GM12891 (cell line): ENCODE measurements at regions not wholly inside any gene's neighbourhood (a gene's known extent, or its start where the extent isn't known, plus 50 kb on each side); places are given as distances from the start of the nearest gene placed in this dataset.

Source experiments
- DNase-seq: peaks from one replicate; pipeline ENCODE4 v3.0.0; 2011; ENCODE audit warnings: low spot score; ENCODE audit not compliant: insufficient read length
- FAIRE-seq: peaks from 2 replicates; lab custom pipeline; 2011; peaks lifted over from hg19 to GRCh38; lab: Jason Lieb, UNC
- PAX5 ChIP-seq: IDR thresholded peaks from 2 replicates; pipeline ENCODE4 v1.6.1; 2011; ENCODE audit warnings: low read length, moderate library complexity, mild to moderate bottlenecking; ENCODE audit not compliant: insufficient read depth, severe bottlenecking
- POLR2A ChIP-seq: IDR thresholded peaks from 2 replicates; pipeline ENCODE4 v1.6.1; 2011; ENCODE audit warnings: low read depth, low read length, control low read depth
- POLR2AphosphoS5 ChIP-seq: IDR thresholded peaks from 2 replicates; pipeline ENCODE4 v1.6.1; 2011; ENCODE audit warnings: low read depth, low read length, control low read depth
- POU2F2 ChIP-seq: IDR thresholded peaks from 2 replicates; pipeline ENCODE4 v1.6.1; 2011; ENCODE audit warnings: low read depth, mild to moderate bottlenecking, control low read depth, low read length, moderate library complexity
- SPI1 ChIP-seq: IDR thresholded peaks from 2 replicates; pipeline ENCODE4 v1.6.1; 2011; ENCODE audit warnings: low read depth, low read length, control low read depth
- TAF1 ChIP-seq: IDR thresholded peaks from 2 replicates; pipeline ENCODE4 v1.6.1; 2011; ENCODE audit warnings: low read depth, low read length, control low read depth

DNA sequence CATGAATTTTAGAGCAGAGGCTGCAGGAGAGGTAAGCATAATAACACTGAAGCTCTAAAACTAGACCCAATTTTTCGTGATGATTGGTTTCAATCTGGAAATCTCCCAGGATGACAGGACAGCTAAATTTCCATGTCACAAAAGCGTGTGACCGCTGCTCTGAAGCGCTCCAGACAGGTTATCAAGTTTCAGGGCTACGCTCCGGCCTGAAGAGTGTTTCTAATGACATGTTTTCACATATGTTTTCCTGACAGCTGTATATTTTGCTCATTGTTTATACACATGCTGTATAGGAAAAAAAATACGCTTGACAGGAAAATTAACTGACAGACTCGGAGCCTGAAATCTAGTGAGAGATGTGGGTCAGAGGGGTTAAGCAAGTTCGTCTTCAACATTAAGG, 219.8 kb upstream of the BMPER start:
- no peak for TF ChIP-seq POU2F2
- no peak for TF ChIP-seq SPI1
- no peak for TF ChIP-seq PAX5
- TF ChIP-seq POLR2A = no peak
- no peak for TF ChIP-seq POLR2AphosphoS5
- TF ChIP-seq TAF1 = no peak
- DNase-seq = no peak
- FAIRE-seq = no peak

- FAIRE-seq = no peak
Observed at GRCh38 chr7:33685981-33686683, 219.2 kb upstream of the BMPER start.

GRCh38 chr7:33687625-33688024, 217.7 kb upstream of the BMPER start:
- FAIRE-seq = no peak
- no peak for DNase-seq
- TF ChIP-seq SPI1 = no peak
- no peak for TF ChIP-seq POLR2AphosphoS5
- no peak for TF ChIP-seq POU2F2
- TF ChIP-seq TAF1 = no peak
- TF ChIP-seq PAX5 = no peak
- no peak for TF ChIP-seq POLR2A

More at GRCh38 chr7:33685981-33686683, 219.2 kb upstream of the BMPER start:
- TF ChIP-seq SPI1 = no peak
- TF ChIP-seq POU2F2 = no peak
- no peak for TF ChIP-seq POLR2AphosphoS5
- TF ChIP-seq TAF1 = no peak
- TF ChIP-seq POLR2A = no peak
- TF ChIP-seq PAX5 = no peak
- no peak for DNase-seq

DNA sequence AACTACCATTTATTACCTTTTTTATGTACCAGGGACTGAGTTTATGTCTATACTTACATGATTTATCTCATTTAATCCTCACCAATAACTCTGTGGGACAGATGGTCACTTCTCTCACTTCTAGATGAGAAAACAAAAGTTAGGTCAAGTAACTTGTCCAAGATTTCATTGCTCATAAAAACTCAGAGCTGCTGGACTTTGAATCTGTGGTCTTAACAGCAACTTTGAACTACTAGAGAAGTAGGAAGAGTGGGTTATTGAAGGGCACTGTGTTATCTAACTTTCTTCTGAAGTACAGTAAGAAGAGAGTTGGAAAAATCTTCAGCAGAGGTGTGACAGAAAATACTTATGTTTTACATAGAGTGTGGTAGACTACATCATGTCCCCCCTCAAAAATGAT, 214.2 kb upstream of the BMPER start:
- DNase-seq (no peak), FAIRE-seq (no peak)
- TF ChIP-seq POU2F2 (no peak), TAF1 (no peak), SPI1 (no peak), PAX5 (no peak), POLR2AphosphoS5 (no peak), POLR2A (no peak)

DNA sequence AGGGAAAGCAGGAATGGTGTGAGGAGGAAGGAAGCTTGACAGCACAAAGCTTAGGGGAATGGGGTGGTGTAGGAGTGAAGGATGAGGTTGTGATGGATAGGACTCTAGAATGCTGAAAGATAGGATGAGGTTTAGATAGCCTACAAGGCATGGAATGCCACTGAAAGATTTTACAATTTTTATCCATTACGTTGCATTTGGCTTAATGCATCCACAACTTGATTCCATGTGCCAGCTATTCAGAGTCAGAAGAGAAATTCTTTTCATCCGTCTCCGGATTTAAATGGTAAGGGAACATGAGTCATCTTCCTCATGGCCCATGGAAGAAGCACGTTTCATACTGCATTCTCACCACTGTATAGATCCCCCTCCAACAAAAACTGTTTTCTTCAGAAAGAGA, 212.4 kb upstream of the BMPER start:
- TF ChIP-seq POLR2AphosphoS5 (no peak), PAX5 (no peak), SPI1 (no peak), POLR2A (no peak), POU2F2 (no peak), TAF1 (no peak)
- no peak for FAIRE-seq

GRCh38 chr7:33694006-33694405, 211.3 kb upstream of the BMPER start:
- DNase-seq (no peak), FAIRE-seq (no peak)
- TF ChIP-seq POLR2A (no peak), SPI1 (no peak), POU2F2 (no peak), POLR2AphosphoS5 (no peak), PAX5 (no peak), TAF1 (no peak)

More for the DNA sequence above, 212.4 kb upstream of the BMPER start:
- no peak for DNase-seq

DNA sequence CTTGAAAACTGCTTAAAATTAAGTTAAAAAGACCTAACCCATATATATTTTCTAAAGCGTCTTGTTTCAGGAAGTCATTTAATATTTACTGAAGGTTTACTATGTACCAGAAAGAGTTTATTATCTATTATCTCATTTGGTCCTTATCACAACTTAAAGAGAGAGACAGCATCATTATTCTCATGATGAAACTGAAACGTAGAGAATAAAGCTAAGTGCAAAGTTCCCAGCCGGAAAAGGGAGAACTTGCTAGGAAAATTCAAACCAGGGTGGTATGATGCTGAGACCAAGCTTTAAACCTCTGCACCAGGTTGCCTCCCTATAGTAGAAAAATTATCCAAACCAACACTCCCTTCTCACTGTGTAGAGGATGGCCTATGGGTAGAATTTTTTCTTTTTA, 207.7 kb upstream of the BMPER start:
- no peak for DNase-seq
- no peak for TF ChIP-seq POLR2A
- TF ChIP-seq SPI1 = no peak
- no peak for TF ChIP-seq TAF1
- no peak for TF ChIP-seq POLR2AphosphoS5
- no peak for TF ChIP-seq POU2F2
- TF ChIP-seq PAX5 = no peak
- no peak for FAIRE-seq

DNA sequence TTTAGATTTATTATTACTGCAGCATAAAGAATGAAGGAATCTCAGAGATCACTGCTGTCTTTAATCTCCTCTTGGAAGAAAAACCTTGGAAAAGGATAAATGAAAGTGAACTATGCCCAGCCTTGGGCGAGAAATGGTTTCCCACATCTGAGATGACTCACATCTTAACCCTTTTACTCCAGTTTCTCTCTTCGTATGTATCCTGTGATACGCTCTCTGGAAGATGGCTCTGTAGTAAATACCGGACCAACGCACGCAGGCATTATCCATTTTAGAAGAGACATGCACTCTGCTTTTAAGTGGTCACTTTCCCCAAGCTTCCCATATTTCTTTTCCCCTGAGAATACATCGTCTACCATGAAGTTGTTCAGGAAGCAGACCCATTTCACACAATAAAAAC, 207.3 kb upstream of the BMPER start:
- DNase-seq (no peak), FAIRE-seq (no peak)
- no peak for TF ChIP-seq POLR2AphosphoS5
- no peak for TF ChIP-seq SPI1
- TF ChIP-seq PAX5 = no peak
- no peak for TF ChIP-seq TAF1
- TF ChIP-seq POU2F2 = no peak
- TF ChIP-seq POLR2A = no peak

- FAIRE-seq (no peak), DNase-seq (no peak)
- no peak for TF ChIP-seq SPI1
- TF ChIP-seq PAX5 = no peak
- TF ChIP-seq POU2F2 = no peak
- no peak for TF ChIP-seq POLR2AphosphoS5
Observed at GRCh38 chr7:33698692-33699128, 206.6 kb upstream of the BMPER start.

- FAIRE-seq (no peak), DNase-seq (no peak)
- no peak for TF ChIP-seq POLR2A
- no peak for TF ChIP-seq PAX5
- no peak for TF ChIP-seq POLR2AphosphoS5
- TF ChIP-seq TAF1 = no peak
- no peak for TF ChIP-seq POU2F2
- TF ChIP-seq SPI1 = no peak
Observed at GRCh38 chr7:33700001-33700899, 205.1 kb upstream of the BMPER start.
